ENCODE measurements at regions not wholly inside any gene's neighbourhood (a gene's known extent, or its start where the extent isn't known, plus 50 kb on each side); places are given as distances from the start of the nearest gene placed in this dataset.

DNA sequence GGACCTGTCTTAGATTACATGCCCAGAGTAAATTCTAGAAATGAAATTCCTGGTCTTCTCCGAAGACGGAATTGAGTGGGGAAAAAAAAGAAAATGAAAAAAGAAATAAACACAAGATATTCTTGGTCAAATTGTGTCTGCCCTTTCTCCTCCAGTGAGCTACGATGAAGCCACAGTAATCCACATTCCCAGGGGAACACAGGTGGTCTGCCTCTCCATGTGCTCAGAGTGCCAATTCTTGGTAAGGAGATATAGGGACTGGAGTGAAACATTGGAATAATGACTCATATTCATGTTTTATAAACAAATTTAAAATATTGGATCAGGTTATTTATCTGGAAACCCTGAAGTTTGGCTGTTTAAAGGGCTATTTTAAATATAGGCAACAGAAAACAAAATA is 54.2 kb upstream of the MGST2 start:
- Histone ChIP-seq H3K27ac (ENCODE audit: low read length) (no peak overlapping the region), H3K9me3 (ENCODE audit: insufficient read depth, low read length) (no peaks in the 10 kb centered on the region), H3K4me3 (ENCODE audit: low read length) (no peak overlapping the region), H2AFZ (ENCODE audit: low read depth, low read length) (no peak overlapping the region), H3K4me1 (ENCODE audit: low read length) (no peaks in the 10 kb centered on the region), H3K4me2 (ENCODE audit: low read length) (no peak overlapping the region), H4K20me1 (ENCODE audit: insufficient read depth, low read length) (no peaks in the 10 kb centered on the region), H3K27me3 (ENCODE audit: low read depth, low read length) (peaks cover 20% of the 10 kb centered on the region), H3K79me2 (ENCODE audit: low read length) (no peaks in the 10 kb centered on the region), H3K36me3 (replicated peaks; ENCODE audit: low read depth, low read length) (no peaks in the 10 kb centered on the region), H3K9ac (ENCODE audit: low read length) (no peak overlapping the region)
- no peak for TF ChIP-seq EZH2phosphoT487 (IDR thresholded peaks at IDR 0.05; ENCODE audit: low read depth)
- TF ChIP-seq, protein P1, sequence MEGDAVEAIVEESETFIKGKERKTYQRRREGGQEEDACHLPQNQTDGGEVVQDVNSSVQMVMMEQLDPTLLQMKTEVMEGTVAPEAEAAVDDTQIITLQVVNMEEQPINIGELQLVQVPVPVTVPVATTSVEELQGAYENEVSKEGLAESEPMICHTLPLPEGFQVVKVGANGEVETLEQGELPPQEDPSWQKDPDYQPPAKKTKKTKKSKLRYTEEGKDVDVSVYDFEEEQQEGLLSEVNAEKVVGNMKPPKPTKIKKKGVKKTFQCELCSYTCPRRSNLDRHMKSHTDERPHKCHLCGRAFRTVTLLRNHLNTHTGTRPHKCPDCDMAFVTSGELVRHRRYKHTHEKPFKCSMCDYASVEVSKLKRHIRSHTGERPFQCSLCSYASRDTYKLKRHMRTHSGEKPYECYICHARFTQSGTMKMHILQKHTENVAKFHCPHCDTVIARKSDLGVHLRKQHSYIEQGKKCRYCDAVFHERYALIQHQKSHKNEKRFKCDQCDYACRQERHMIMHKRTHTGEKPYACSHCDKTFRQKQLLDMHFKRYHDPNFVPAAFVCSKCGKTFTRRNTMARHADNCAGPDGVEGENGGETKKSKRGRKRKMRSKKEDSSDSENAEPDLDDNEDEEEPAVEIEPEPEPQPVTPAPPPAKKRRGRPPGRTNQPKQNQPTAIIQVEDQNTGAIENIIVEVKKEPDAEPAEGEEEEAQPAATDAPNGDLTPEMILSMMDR (IDR thresholded peaks at IDR 0.05; ENCODE audit: low read depth, low read length) = no peak

DNA sequence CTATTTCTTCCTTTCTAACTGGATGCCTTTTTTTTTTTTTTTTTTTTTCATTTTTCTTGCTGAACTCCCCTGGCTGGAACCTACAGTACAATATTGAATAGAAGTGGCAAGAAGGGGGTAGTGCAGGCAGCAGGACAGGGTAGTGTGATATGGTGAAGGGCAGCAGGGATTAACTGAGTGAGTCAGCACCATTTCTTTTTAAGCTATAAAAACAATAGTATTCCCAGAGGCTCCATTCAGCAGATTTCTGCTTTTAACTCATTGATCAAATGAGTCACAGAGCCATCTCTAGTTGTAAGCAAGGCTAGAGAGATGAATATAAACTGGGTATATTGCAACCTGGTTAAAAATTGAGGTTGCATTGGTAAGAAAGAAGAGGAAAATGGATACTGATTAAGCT is 53.6 kb upstream of the SETD7 start:
- Histone ChIP-seq H3K79me2 (ENCODE audit: low read length) (no peaks in the 10 kb centered on the region), H3K27me3 (ENCODE audit: low read depth, low read length) (peaks cover 29% of the 10 kb centered on the region), H3K4me2 (ENCODE audit: low read length) (no peak overlapping the region), H3K4me1 (ENCODE audit: low read length) (no peaks in the 10 kb centered on the region), H3K9me3 (ENCODE audit: insufficient read depth, low read length) (no peaks in the 10 kb centered on the region), H4K20me1 (ENCODE audit: insufficient read depth, low read length) (no peaks in the 10 kb centered on the region), H3K27ac (ENCODE audit: low read length) (no peak overlapping the region), H3K9ac (ENCODE audit: low read length) (no peak overlapping the region), H3K4me3 (ENCODE audit: low read length) (no peak overlapping the region), H2AFZ (ENCODE audit: low read depth, low read length) (no peak overlapping the region), H3K36me3 (replicated peaks; ENCODE audit: low read depth, low read length) (no peaks in the 10 kb centered on the region)
- TF ChIP-seq EZH2phosphoT487 (IDR thresholded peaks at IDR 0.05; ENCODE audit: low read depth) = no peak
- TF ChIP-seq, protein P1 (IDR thresholded peaks at IDR 0.05; ENCODE audit: low read depth, low read length) = no peak

DNA sequence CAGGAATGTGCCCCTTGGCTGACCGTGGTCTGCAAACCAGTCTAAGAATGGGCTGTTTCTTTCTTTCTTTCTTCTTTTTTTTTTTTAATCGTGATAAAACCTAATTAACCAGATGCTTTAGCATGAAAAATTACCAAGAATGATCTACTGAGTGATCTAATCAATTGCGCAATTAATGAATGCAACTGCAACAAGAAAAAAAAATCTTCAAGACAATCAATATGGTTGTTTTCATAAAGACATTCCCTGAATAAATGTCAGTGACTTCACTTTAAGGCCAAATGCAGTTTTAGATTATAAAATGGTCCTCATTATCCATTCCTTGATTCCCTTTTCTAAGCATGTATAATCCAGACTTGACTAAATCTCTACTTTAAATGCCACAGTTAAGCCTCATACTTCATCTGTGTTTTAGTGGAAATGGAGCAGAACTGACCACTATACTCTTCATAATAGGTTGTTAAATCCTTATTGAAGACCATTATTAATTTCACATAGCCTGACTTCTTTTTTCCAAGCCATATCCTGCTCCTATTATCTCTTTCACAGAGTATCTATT is 51.6 kb upstream of the SETD7 start:
- H3K4me1 ChIP-seq (ENCODE audit: low read length) = no peaks in the 10 kb centered on the region
- no peak overlapping the region for H3K9ac ChIP-seq (ENCODE audit: low read length)
- no peaks in the 10 kb centered on the region for H4K20me1 ChIP-seq (ENCODE audit: insufficient read depth, low read length)
- no peak overlapping the region for H3K4me2 ChIP-seq (ENCODE audit: low read length)
- H3K36me3 ChIP-seq (replicated peaks; ENCODE audit: low read depth, low read length) = no peaks in the 10 kb centered on the region
- TF ChIP-seq, protein P1 (IDR thresholded peaks at IDR 0.05; ENCODE audit: low read depth, low read length) = no peak
- no peak for TF ChIP-seq EZH2phosphoT487 (IDR thresholded peaks at IDR 0.05; ENCODE audit: low read depth)
- no peaks in the 10 kb centered on the region for H3K9me3 ChIP-seq (ENCODE audit: insufficient read depth, low read length)
- H3K79me2 ChIP-seq (ENCODE audit: low read length) = no peaks in the 10 kb centered on the region
- H3K4me3 ChIP-seq (ENCODE audit: low read length) = no peak overlapping the region
- no peak overlapping the region for H3K27ac ChIP-seq (ENCODE audit: low read length)
- H3K27me3 ChIP-seq (ENCODE audit: low read depth, low read length) = peaks cover 25% of the 10 kb centered on the region
- no peak overlapping the region for H2AFZ ChIP-seq (ENCODE audit: low read depth, low read length)

DNA sequence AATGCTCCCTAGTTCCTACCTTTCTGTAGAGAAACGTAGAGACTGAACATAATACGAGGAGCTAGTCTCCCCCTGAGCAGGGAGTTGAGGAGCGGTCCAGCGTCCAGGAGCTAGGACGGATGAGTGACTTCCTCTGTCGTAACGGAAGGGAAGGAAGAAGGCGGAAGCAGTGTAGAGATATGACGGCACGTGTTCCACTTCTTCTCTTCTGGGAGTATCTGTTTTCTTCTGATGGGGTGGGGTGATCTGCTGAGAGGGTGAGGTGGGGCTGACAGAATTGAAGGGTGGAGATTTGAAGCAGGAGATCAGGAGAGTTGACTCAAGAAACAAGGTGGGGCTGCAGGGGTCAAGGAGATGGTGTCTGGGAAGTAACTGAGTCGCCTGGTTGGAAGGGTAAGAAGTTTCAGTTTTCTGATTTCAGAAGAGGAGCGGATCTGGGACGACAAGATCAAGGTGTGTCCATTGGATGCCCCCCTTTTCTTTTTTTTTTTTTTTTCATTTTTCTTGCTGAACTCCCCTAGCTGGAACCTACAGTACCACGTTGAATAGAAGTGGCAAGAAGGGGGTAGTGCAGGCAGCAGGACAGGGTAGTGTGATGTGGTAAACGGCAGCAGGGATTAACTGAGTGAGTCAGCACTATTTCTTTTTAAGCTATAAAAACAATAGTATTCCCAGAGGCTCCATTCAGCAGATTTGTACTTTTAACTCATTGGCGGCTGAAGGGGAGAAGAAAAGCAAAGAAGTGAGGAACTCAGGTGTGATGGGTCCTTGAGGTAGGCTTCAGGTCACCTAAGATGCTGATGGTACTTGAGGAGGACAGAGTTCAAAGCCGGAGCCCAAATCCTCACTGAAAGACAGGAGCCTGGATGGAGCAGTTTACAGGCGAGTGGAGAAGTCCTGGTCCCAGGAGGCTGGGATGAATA is 50.8 kb upstream of the SETD7 start:
- Histone ChIP-seq H3K27me3 (ENCODE audit: low read depth, low read length) (peaks cover 24% of the 10 kb centered on the region), H4K20me1 (ENCODE audit: insufficient read depth, low read length) (no peaks in the 10 kb centered on the region), H3K4me2 (ENCODE audit: low read length) (no peak overlapping the region), H3K27ac (ENCODE audit: low read length) (no peak overlapping the region), H3K9me3 (ENCODE audit: insufficient read depth, low read length) (no peaks in the 10 kb centered on the region), H2AFZ (ENCODE audit: low read depth, low read length) (peak overlapping the region; percentile 41; the same call in 1 of the 2 replicates), H3K79me2 (ENCODE audit: low read length) (no peaks in the 10 kb centered on the region), H3K4me3 (ENCODE audit: low read length) (no peak overlapping the region), H3K36me3 (replicated peaks; ENCODE audit: low read depth, low read length) (no peaks in the 10 kb centered on the region), H3K9ac (ENCODE audit: low read length) (no peak overlapping the region), H3K4me1 (ENCODE audit: low read length) (no peaks in the 10 kb centered on the region)
- TF ChIP-seq, protein P1 (IDR thresholded peaks at IDR 0.05; ENCODE audit: low read depth, low read length) = no peak
